Fibroblast of skin of right quadriceps (primary cell): ENCODE measurements at regions not wholly inside any gene's neighbourhood (a gene's known extent, or its start where the extent isn't known, plus 50 kb on each side); places are given as distances from the start of the nearest gene placed in this dataset.
A peak's percentile ranks its signal among the peaks of the same experiment; 100 is the strongest.
"Not testable (repeated sequence)": the region's sequence is repeated elsewhere in the genome, so short reads cannot be mapped to it uniquely, and the experiment has no call there.

Experiments used
- DNase-seq: peaks from one replicate; pipeline ENCODE4 v3.0.0-alpha.2; 2013

DNA sequence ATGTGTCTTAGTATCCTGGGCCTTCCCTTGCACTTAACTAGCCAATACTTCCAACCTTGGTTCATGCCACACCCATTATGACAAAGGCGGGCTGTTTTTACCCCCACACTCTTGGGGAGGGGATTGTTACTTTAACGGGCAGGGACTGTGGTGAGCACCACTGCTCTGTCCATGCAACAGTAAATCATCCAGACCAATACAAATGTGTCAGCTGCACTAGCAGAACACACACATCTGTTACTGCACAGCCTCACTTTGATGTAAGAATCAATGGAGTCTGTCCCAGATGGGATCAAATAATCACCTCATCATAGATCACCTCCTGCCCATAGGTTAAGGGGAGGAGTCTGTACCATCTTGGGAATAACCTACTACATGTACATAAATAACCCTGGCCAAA is 58.1 kb downstream of the NPAP1 start:
- no peak for DNase-seq

DNA sequence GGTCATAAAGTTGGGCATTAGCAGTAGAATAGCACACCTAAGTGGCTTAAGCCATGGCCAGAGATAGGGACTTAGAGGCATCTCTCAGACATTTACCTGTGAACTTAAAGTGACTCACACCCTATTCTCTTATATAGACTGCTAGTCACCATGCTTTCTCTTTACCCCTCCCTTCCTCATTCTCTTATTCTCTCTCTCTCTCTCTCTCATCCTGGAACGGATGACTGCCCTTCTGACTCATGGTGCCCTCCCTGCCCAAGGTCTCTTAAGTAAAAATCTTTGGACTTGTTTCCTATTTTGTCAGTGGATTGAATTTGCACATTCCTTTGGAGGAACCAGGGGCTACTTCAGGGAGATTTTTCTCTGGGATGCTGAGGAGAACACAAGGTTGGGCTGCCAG is 58.8 kb downstream of the NPAP1 start:
- DNase-seq: no peak

DNA sequence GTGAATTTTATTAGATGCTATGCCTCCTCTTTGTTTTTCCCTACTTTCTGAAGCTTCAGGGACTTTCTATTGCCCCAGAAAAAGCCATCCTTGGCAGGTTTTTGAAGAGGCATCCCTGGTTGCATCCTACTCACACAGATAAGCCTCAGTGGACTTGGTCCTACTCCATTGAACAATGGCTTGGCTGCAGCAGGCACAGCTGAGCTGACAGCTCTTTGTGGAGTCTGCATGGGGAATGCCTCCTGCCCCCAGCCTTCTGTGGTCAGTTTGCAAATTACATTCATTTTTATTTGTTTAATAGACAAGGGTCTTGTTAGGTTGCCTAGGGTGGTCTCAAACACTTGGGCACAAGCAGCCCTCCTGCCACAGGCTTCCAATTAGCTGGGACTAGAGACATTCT is 69.7 kb downstream of the NPAP1 start:
- no peak for DNase-seq

DNA sequence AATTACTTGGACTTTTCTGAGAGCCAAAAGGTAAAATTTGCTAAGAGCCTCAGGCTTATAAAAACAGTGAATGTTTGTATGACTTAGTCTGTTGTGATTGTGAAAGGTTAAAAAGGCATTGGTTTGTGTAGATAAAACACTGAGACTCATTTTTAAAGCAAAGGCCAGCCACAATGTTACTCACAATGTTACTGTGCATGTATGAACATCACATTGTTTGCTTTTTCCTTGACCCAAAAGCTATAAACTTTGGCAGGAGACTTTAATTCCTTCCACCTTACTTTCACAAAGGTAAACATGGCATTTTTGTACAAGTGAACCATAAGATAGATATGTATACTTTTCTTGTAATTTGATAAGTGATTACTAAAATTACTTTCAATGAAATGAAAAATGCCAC is 70.5 kb downstream of the NPAP1 start:
- no peak for DNase-seq

DNA sequence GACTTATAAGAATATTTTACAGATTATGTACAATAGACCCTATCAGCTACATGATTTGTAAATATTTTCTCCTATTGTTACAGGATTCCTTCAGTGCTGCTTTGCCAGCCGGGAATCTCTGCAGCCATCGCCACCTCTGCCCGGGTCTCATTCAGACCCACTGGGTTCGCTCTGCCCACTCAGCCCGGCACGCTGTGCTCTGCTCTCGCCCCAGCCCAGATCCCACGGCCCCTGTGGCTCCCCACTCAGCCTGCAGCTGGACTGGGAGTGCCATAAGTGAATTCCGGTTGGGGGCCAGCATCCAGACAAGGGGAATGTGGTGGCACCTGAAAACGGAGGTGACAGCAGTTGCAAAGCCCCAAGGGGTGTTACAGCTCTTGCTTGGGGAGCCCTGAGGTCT is 71.8 kb downstream of the NPAP1 start:
- no peak for DNase-seq

DNA sequence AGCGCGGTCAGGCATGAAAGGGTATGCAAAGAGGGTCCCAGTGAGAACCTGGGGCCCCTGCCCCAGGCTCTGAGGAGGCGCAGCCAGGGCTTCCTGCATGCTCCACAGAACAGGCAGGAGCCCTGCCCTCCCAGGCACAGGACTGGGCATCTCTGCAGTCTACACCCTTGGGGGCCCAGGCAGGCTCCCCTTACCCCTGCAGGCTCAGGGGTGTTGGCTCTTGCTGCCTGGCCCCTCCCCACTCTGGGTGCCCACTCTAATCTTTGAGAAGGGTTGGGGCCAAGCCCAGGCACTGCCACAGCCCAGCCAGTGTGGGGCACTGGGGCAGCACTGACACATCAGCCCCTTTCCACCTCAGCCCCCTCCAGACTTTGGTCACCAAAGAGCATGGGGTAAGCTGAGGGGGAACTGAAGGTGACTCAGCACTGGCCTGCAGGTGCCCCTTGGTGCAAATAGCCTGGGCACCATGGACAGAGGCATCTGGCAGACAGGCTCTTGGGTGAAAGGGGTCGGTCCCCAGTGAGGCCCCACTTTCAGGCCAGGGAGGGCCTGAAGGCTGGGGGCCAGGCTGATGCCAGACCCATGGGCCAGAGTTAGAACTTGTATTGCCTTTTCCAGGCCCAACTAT is 73.4 kb downstream of the NPAP1 start:
- DNase-seq: no peak

DNA sequence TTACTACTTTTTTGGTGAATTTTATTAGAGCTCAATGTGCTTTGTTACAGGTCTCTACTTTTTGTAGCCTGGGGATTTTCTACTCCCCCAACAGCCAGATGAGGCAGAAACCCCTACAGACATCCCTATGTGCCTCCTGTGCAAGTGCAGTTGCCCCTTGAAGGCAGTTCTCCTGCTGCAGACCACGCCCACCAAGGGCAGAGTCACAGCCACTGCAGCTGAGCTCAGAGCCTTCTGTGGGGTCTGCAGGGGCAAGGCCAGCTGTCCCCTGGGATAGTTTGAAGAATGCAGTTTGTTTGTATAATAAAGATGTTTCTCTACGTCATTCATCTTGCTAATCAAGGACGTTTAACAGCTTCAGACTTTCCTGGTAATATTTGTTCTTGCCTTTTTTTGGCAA is 76.8 kb downstream of the NPAP1 start:
- no peak for DNase-seq

DNA sequence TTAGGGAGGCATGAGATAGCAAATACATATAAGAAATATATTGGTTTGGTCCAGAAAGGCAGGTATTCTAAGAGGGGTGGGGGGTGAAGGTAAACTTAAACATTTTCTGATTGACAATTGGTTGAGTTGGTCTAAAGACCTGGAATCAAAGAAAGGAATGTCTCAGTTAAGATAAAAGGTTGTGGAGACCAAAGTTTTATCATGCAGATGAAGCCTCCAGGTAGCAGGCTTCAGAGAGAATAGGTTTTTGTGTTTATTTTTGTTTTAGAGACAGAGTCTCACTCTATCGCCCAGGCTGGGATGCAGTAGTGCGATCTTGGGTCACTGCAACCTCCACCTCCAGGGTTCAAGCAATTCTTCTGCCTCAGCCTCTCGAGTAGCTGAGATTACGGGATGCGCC is 80.5 kb downstream of the NPAP1 start:
- DNase-seq: no peak

DNA sequence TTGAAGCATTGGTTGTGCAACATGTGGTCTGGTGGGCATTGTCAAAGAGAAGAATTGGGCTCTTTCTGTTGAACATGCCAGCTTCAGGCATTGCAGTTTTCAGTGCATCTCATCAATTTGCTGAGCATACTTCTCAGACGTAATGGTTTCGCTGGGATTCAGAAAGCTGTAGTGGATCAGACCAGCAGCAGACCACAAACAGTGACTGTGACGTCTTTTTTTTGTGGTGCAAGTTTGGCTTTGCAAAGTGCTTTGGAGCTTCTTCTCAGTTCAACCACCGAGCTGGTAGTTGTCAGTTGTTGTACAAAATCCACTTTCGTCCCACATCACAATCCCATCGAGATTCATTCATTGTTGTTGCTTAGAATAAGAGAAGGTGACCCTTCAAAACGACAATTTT is 84.5 kb downstream of the NPAP1 start:
- no peak for DNase-seq

DNA sequence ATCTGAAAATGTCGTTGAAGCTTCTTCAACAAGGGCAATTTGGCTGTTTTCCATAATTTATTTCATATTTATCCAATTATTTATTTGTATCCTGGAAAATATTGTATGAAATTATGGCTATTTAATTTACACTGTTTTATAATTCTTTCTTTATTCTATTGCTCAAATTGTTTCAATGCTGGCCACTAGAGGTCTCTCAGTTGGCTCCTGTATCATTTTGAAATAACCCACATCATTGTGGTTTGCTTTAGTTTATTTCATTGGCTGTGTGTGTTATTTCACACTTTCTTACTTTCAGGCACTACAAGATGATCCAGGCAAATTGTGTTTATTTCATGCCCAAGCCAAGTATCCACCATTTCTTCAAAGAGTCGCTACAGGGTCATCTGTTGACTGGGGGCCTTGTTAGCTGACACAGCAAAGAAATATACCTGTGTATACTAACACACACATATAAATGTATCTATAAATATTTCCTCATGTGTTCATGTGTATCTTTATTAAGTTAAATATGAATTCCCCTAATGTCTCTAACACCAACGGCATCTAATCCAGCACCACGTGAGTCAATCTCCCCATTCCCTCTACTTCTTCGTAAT is 86.2 kb downstream of the NPAP1 start:
- peak; percentile 0 for DNase-seq

DNA sequence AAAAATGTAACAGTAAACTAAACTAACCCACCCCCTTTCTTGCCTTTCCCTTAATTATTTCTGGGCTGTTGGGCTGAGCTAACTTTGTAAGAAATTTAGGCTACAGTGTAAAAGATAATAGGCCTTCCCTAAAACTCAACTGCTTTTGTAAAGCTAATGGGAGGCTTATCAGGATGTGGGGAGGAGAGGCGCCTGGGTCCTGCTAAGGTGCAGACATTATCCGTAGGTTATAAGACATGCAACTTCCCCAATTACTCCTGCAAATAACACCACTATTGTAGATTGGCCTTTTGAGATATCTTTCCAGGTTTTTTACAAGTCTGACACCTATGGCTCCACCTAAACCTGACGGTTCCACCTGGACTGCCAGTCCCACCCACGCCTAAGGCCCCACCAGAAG is 88.3 kb downstream of the NPAP1 start:
- no peak for DNase-seq

DNA sequence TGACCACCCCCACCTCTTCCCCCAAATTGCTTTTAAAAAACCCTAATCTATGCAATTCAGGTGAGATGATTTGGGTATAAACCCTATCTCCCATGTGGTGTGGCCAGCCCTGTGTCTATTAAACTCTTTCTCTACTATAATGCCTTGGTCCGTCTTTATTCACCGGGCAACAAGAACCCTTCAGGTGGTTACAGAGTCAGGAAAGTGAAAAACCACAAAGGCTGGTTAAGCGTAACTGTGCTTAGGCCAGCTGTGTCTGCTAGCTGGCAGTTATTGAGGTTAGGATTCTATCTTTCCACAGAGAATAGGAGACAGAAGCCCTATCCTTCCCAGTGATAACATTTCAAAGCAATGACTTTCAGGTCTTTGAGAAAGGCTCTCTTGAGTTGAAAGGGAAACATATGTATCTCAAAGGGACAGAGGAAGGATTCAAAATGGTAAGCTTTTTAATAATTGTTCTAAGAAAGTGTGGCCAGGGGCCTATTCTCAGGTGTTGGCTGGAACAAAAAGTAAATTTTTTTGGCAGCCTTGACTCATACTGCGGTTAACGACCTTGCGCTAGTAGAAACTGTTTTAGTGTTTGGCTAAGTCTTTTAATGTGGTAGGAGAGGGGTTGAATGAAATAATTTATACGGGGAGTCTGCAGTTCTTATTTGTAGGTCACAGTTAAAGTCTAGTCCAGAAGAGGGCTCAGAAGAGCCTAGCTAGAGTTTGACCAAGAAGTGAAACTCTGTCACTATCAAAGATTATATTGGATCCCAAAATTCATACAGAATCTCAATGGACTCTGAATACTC is 89.0 kb downstream of the NPAP1 start:
- no peak for DNase-seq

DNA sequence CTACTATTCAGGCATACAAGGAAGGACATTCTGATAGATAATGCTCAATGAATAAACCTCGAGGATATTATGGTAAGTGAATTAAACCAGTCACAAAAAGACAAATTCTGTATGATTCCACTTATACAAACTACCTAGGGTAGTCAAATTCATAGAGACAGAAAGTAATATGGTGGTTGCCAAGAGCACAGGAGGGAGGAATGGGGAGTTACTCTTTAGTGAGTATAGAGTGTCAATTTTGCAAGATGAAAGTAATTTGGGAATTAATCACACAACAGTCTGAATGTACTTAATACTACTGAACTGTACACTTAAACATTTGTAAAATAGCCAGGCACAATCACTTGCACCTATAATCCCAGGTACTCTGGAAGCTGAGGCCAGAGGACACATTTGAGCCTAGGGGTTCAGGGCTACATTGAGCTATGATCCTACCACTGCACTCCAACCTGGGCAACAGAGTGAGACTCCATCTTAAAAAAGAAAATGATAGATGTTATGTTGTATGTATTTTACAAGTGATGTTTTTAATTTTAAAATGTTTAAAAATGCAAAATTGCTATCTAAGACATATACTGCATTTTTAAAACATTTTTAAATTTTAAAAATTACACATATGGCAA is 91.0 kb downstream of the NPAP1 start:
- DNase-seq: no peak

DNA sequence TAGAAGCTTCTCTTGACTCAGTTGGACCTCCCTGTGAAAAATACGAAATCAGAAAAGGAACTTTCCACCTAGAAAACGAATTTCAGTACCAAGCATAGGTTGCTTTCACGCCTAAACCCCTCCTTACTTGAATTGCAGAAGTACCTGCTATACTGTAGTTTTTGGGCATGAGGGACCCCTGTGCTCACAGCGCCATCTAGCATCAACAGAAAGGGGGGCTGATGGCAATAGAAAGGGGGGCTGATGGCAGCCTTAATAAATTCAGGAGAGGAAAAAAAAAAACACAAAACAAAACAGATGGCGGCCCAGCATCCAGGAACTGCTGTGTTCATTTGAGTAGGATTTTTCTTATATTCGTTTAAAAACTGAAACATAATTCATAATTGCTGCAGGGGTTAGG is 96.7 kb downstream of the NPAP1 start:
- no peak for DNase-seq

DNA sequence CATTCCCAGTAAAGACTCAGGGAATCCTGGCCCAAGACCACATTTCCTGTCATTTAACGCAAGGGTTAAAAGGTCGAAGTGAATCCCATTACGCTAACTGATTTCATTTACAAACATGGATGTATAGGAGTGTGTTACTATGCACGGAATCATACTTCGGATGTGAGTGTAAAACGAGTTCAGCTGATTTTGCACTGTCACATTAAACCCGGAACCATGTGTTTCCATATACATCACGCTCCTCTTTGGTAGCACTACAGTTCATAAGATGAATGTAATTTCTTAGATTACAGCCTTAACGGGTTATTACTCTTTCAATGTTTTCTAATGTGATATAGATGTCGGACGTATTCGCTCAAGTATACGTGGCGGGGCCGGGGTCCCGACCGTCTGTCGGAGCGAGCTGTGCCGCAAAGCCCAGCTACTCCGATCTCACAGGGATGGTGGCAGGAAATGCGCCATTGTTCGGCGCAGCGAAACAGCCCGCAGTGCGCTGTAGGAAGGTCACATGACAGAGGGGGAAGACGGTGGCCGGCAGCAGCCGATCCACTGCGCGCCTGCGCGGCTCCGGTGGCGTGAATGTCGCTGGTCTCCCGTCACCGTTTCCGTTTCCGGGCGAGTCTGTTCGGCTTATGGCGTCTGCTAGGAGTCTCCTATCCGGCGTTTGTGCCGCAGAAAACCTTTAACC is 97.3 kb downstream of the NPAP1 start:
- DNase-seq: peak; percentile 85

DNA sequence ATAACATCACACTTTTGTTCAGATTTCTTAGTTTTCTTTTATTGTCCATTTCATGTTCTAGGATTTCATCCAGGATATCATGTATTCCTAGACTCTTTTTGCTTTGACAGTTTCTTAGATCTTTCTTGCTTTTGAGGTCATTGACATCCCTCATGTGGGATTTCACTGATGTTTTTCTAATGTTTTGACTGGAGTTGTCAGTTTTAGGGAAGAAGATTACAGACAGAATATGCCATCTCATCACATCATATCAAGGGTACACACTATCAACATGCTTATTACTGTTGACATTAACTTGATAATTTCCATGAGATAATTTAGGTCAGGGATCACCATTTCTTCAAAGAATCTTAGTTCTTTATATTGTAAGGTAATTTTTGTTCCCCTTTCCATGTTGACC is 101.7 kb downstream of the NPAP1 start:
- DNase-seq: no peak

DNA sequence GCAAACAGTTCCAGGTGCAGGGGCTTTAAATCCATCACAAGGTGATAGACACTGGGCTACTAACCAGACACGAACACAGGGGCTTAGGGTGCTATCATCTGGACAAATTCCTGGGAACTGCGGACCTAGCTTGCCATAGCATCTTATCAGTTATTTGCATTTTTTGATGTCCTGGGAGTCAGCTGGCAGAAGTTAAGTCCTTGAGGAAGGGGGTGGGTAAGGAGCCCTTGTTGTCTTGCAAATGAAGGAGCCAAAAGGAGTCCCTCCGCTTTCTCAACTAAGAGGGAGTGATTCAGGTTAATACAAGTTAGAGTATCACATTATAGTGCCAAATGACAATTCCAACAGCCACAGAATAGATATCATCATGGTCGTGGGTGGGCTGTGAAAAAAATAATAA is 108.9 kb downstream of the NPAP1 start:
- no peak for DNase-seq

DNA sequence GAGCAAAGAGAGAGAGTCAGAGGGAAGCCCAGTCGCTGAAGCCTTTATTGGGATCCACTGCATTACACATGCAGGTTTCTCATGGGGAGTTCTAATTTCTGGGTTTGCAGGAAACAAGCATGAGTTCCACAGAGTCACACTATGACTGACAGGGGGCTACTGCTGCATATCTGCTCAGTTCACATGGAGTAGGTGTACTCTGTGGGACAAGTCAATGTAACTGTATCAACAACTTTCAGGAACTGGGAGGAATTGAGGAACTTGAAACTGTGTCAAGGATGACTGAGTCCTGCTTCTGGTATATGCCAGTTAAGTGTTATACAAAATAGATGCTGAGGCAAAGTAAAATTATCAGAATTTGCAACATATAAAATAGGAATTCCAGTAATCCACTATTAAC is 110.8 kb downstream of the NPAP1 start:
- no peak for DNase-seq

DNA sequence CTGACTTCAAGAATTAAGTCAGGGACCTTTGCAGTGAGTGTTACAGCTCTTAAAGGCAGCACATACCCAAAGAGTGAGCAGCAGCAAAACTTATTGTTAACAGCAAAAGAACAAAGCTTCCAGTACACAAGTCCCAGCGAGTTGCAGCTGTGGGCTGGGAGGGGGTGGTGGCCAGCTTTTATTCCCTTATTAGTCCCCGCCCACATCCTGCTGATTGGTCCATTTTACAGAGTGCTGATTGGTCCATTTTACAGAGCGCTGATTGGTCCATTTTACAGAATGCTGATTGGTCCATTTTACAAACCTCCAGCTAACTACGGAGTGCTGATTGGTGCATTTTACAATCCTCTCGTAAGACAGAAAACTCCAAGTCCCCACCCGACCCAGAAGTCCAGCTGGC is 127.0 kb downstream of the NPAP1 start:
- DNase-seq: not testable (repeated sequence)

DNA sequence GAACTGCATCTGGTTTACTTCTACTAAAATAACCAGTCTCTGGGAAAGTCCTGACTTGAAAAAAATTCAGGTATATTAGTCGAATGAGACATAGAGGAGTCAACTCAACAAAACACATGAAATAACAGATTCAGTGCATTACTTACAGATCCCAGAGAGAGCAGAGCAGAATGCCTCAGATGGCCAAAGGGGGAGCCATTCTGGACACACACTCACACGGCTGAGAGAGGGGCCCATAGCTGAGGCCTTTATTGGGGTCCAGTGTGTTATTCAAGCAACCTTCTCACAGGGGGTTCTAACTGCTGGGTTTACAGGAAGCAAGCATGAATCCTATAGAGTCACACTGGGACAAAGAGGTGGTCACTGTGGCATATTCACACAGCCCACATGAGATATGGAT is 135.1 kb upstream of the SNRPN start:
- DNase-seq: no peak

DNA sequence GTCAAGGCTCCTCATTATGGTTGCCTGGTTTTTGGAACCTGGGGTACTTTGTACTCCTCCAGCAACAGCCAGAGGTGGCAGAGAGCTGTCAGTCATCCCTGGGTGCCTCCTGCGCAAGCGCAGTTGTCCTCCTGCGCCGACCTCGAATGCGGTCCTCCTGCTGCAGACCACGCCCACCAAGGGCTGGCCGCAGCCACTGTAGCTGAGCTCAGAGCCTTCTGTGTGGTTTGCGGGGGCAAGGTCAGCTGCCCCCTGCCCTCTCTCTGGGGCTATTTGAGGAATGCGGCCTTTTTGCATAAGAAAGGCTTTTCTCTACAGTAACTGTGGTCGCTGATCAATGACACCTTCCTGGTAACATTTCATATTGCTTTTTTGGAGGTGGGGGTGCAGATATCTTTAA is 131.3 kb upstream of the SNRPN start:
- DNase-seq: no peak

DNA sequence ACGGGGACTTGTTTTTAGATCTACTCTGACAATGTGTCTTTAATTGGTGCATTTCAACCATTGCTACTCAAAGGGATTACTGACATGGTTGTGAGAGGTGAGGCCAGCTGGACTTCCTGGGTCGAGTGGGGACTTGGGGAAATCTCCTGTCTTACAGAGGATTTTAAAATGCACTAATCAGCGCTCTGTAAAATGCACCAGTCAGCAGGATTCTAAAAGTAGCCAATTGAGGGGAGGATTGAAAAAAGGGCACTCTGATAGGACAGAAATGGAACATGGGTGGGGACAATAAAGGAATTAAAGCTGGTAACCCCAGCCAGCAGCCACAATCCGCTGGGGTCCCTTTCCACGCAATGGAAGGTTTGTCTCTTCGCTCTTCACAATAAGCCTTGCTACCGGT is 122.5 kb upstream of the SNRPN start:
- DNase-seq: no peak

DNA sequence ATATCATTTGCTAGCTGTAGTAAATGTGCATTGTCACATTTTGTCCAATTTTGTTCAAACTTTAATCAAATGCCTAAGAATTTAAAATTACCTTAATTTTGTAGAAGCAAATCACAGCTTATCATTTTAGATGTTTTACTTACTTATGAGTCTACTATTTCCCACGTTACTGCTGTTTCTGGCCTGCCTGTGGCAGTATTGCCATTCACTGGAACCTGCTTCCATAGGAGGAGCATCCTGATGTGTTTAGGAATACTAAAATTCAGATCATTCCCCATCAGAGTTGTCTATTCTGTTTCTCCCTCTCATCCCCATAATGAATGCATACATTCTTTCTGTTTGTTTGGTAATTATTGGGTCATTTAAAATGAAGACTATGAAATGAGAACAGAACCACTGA is 119.5 kb upstream of the SNRPN start:
- no peak for DNase-seq

DNA sequence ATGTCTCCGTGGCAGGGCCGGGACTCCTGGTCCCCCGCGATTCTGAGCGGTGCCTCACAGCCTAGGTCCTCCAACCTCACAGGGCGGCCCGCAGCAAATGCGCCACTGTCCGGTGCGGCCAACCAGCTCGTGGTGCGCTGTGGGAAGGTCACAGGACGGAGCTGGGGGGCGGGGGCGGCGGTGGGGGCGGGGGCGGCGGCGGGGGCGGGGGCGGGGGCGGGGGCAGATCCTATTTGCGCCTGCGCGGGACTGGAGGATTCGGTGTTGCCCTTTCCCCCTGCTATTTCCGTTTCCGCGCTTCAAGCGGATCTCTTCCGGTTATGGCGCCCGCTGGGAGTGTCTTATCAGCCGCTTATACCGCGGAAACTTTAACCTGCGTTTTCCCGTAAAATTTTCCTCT is 106.7 kb upstream of the SNRPN start:
- peak; percentile 65 for DNase-seq
